Thymus (tissue), 11 donors: ENCODE measurements at regions not wholly inside any gene's neighbourhood (a gene's known extent, or its start where the extent isn't known, plus 50 kb on each side); places are given as distances from the start of the nearest gene placed in this dataset.

Experiments used
- DNase-seq, 9 donors: peaks; one replicate each; pipeline ENCODE4 v3.0.0-alpha.2; 2013; ENCODE audit warnings: low spot score in 9 of 9, low read depth in 6 of 9, missing footprints in 1 of 9
- H3K27ac ChIP-seq, 2 donors: one replicate each; pipeline ENCODE4 v1.5.1; 2013; ENCODE audit warnings: control low read depth in 1 of 2, low read depth in 1 of 2, low read length in 1 of 2, mild to moderate bottlenecking in 1 of 2, moderate library complexity in 1 of 2
- H3K27me3 ChIP-seq, 2 donors: one replicate each; pipeline ENCODE4 v1.5.1; 2013; ENCODE audit warnings: low read length in 1 of 2; ENCODE audit not compliant: control insufficient read depth in 2 of 2, insufficient read depth in 1 of 2
- H3K36me3 ChIP-seq, 2 donors: one replicate each; pipeline ENCODE4 v1.5.1; 2013; ENCODE audit warnings: low read length in 1 of 2, mild to moderate bottlenecking in 1 of 2, moderate library complexity in 1 of 2; ENCODE audit not compliant: control insufficient read depth in 2 of 2, insufficient read depth in 2 of 2
- H3K4me1 ChIP-seq, 2 donors: one replicate each; pipeline ENCODE4 v1.5.1; 2013; ENCODE audit warnings: low read length in 2 of 2; ENCODE audit not compliant: control insufficient read depth in 2 of 2, insufficient read depth in 2 of 2
- H3K4me3 ChIP-seq, 2 donors: one replicate each; pipeline ENCODE4 v1.5.1; 2013; ENCODE audit warnings: low read length in 2 of 2, control low read depth in 1 of 2, mild to moderate bottlenecking in 1 of 2
- H3K9me3 ChIP-seq, 2 donors: one replicate each; pipeline ENCODE4 v1.5.1; 2013; ENCODE audit warnings: low read length in 1 of 2, mild to moderate bottlenecking in 1 of 2; ENCODE audit not compliant: control insufficient read depth in 2 of 2, insufficient read depth in 1 of 2
- WGBS: extraction: QIAGEN DNeasy Blood & Tissue Kit; methylation state at CpG from one replicate; pipeline ENCODE4 v1.1.7; 2013; 5-methylcytosine and 5-hydroxymethylcytosine counted together
- donor health status: healthy.

DNA sequence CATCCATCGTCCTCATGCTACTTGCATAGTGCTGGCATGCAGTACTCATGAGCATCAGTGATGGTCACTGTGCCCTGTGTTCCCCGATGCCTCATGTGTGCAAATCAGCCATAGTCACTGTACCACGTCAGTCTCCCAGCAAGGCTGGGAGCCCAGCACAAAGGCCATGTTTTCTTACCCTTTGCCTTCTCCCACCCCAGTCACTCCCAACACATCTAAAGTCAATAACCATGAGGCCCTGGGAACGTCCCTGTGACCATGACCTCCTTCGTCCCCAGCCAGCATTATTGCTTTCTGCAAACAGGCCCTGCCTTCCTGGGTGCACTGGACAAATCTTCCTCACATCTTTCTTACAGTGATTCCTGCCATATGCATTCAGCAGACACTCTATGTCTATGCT lies 406.1 kb downstream of the ICE1 start:
- no peak for DNase-seq
- Histone ChIP-seq H3K4me1 (no peaks in the 10 kb centered on the region), H3K4me3 (no peak overlapping the region), H3K36me3 (no peaks in the 10 kb centered on the region), H3K9me3 (no peaks in the 10 kb centered on the region), H3K27me3 (no peaks in the 10 kb centered on the region), H3K27ac (no peak overlapping the region)
- 92% methylated on average over 5 of the region's 5 CpGs for WGBS

DNA sequence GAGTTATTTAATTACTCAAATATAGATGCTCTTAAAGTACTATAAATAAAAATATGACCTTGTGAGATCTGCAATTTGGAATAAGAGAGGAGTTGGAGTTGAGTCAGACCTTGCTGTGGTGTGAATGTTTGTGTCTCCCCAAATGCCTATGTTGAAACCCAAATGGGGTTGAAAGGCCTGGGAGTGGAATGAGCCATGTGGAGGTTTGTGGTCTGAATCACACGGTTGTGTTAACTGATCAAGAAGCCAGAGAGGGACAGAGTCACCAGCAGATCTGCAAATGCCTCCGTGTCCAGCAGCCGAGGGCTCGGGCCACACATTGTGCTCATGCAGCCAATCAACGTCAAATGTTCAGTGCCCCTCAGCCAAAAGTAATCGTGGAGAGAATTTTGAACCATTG lies 404.4 kb downstream of the ICE1 start:
- no peak for DNase-seq
- Histone ChIP-seq H3K4me1 (no peaks in the 10 kb centered on the region), H3K4me3 (no peak overlapping the region), H3K36me3 (no peaks in the 10 kb centered on the region), H3K9me3 (no peaks in the 10 kb centered on the region), H3K27ac (no peak overlapping the region), H3K27me3 (no peaks in the 10 kb centered on the region)
- 86% methylated on average over 6 of the region's 6 CpGs for WGBS

DNA sequence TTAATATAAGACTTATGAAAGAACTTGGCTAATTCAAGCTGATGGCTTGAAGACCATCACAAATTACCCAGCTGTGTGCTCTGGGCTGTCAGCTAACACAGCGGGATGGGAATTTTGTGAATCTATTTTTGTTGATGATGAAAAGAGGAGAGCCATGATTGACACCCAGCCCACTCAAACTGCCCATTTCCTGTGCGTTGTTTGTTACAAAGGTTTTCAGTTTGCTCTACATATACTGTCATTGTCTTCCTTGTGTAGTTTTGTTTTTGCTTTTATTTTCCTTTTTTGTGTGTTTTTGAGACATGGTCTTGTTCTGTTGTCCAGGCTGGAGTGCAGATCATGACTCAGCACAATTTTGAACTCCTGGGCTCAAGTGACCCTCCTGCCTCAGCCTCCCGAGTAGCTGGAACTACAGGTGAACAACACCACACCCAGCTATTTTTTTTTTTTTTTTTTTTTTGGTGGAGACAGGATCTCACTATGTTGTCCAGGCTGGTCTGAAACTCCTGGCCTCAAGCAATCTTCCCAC lies 400.3 kb downstream of the ICE1 start:
- H3K27ac ChIP-seq: no peak overlapping the region
- no peaks in the 10 kb centered on the region for H3K27me3 ChIP-seq
- DNase-seq: no peak
- H3K4me3 ChIP-seq: no peak overlapping the region
- WGBS: 90% methylated on average over 3 of the region's 3 CpGs
- no peaks in the 10 kb centered on the region for H3K4me1 ChIP-seq
- no peaks in the 10 kb centered on the region for H3K36me3 ChIP-seq
- H3K9me3 ChIP-seq: no peaks in the 10 kb centered on the region

DNA sequence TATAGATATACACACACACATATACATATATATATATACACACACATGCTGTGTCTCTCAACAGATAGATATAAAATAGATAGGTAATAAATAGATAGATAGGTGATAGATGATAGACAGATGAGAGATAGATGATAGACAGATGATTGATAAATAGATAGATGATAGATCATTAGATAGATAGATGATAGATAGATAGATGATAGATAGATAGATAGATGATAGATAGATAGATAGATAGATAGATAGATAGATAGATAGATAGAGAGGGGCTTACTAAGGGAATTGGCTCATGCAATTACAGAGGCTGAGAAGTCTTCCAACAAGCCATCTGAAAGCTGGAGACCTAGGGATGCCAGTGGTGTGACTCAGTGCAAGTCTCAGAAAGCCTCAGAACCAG lies 394.5 kb downstream of the ICE1 start:
- Histone ChIP-seq H3K4me3 (no peak overlapping the region), H3K9me3 (no peaks in the 10 kb centered on the region), H3K36me3 (no peaks in the 10 kb centered on the region), H3K4me1 (no peaks in the 10 kb centered on the region), H3K27ac (no peak overlapping the region), H3K27me3 (no peaks in the 10 kb centered on the region)
- no peak for DNase-seq

DNA sequence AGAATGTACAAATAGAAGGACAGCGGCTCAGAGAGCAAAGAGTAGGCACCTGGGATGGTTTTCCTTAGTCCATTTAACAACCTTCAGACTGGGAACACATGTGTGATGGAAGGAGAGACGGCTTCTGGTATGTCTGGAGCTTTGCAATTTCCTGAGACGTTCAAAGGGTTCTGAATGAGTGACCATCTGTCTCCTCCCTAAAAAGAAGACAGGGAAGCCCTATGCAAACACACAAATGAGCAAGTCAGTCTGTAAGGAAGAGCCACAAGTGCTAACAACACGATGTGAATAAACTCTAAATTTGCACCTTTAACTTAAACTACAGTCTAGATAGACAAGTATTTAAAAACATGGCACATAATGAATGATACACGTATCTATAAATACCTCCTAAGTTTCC lies 391.0 kb downstream of the ICE1 start:
- Histone ChIP-seq H3K27me3 (no peaks in the 10 kb centered on the region), H3K4me3 (no peak overlapping the region), H3K9me3 (no peaks in the 10 kb centered on the region), H3K27ac (no peak overlapping the region), H3K36me3 (no peaks in the 10 kb centered on the region), H3K4me1 (no peaks in the 10 kb centered on the region)
- no peak for DNase-seq
- 64% methylated on average over 5 of the region's 5 CpGs for WGBS

DNA sequence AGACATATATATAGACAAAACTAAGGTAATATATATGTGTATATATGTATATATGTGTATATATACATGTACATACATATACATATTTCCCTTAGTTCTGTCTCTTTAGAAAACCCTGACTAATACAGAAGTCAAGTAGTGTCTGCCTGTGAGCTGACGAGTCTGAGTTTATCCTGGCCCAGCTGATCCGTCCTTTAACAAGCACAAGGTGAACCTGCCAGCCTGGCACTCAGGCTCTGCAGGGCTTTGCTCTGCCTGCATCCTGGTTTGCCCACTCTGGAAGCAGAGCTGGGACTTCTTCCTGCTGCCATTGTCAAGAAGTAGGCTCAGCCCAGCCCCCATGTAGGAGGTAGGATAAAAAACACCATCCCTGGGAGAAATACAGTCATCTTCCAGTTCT lies 388.0 kb downstream of the ICE1 start:
- H3K9me3 ChIP-seq: no peaks in the 10 kb centered on the region
- no peak overlapping the region for H3K27ac ChIP-seq
- no peak overlapping the region for H3K4me3 ChIP-seq
- no peak for DNase-seq
- no peaks in the 10 kb centered on the region for H3K27me3 ChIP-seq
- H3K36me3 ChIP-seq: no peaks in the 10 kb centered on the region
- 62% methylated on average over 2 of the region's 2 CpGs for WGBS
- H3K4me1 ChIP-seq: no peaks in the 10 kb centered on the region

DNA sequence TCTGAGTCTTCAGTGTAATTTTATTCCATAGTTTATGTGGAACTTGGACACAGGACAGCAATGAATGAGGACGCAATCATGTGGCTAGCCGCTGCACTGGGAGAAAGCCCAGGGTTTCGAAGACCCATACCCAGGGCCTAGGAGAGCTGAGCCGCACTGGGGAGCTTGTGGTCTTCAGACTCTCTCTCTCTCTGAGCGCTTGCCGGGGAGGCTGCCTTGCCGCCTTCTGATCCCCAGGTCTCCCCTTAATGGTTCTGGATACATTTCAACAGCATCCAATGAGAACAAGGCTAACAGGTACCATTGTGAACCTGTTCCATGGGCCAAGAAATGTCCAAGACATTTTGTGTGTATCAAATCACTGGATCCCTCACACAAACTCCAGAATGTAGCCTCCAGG lies 383.4 kb downstream of the ICE1 start:
- H3K4me3 ChIP-seq: no peak overlapping the region
- no peak overlapping the region for H3K27ac ChIP-seq
- WGBS: 97% methylated on average over 7 of the region's 7 CpGs
- H3K4me1 ChIP-seq: no peaks in the 10 kb centered on the region
- H3K9me3 ChIP-seq: no peaks in the 10 kb centered on the region
- H3K27me3 ChIP-seq: no peaks in the 10 kb centered on the region
- no peaks in the 10 kb centered on the region for H3K36me3 ChIP-seq
- DNase-seq: no peak

DNA sequence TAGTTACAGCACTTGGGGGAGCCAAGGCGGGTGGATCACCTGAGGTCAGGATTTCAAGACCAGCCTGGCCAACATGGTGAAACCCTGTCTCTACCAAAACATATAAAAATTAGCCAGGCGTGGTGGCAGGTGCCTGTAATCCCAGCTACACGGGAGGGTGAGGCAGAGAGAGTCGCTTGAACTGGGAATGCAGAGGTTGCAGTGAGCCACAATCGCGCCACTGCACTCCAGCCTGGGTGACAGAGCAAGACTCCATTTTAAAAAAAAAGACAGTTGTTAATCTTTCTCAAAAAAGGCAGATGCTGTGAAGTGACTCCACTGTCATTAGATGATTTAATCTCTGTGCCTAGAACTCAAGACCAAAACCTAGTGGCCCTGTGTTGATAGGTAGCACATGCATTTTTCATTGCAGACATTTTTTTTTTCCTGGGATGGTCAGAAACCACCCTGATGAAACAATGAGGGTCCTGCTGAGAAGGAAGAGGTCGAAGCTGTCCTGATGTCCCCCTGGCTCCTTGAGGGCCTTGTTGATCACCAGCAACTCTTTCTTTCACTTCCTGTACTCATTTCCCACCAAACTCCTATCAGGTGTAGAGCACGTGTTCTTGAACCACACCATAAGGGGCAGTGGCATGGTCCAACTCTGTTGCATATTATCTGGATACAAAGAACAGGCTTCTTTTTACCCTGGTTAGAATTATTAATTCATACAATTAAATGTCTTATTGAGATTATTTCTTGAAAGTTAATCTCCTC lies 382.2 kb downstream of the ICE1 start:
- no peaks in the 10 kb centered on the region for H3K4me1 ChIP-seq
- 87% methylated on average over 8 of the region's 8 CpGs for WGBS
- H3K9me3 ChIP-seq: no peaks in the 10 kb centered on the region
- no peak overlapping the region for H3K27ac ChIP-seq
- no peaks in the 10 kb centered on the region for H3K36me3 ChIP-seq
- no peak overlapping the region for H3K4me3 ChIP-seq
- no peak for DNase-seq
- no peaks in the 10 kb centered on the region for H3K27me3 ChIP-seq

DNA sequence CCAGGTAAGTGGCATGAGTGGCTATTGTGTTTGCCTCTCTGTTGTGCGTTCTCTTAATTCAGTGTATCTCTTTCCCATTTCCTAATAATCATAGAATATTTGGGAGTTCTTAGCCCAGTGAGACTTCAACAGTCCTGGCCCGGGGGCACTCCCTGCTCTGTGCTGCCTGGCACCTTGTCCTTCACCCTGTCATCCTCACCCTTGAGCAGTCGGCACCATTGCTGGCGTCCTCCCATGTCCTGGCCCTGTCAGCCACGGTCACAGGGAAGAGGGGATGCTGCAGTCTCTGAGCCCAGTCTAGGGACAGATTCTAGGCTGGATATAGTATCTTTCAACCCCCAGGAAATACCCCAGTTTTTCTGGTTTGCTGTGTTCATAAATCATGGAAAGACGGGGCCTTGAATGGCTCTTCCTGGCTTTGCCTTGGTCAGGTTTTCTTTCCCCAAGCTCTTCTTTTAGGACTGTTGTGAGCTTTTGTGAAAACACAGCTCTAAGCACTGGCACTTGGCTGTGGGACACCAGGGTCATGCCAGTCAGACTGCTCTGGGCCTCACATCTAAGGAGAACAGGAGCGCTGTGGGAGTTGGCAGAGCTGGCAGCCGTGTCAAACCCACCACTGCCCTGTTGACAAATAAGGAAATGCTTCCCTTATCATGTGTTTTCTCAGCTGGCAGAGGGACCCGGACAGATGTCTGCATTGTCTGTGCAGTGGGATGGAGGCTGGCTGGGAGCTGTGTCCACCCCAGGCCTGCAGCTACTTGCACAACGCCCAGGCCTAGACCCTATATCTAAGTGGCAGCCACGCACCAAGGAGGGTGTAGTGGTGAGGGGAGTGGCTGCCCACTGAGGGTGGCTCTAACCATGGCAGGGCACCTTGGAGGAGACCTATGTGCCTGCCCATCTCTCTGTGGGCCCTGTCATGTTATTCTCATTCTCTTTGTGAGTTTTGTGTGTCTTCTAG lies 378.6 kb downstream of the ICE1 start:
- H3K4me1 ChIP-seq: no peaks in the 10 kb centered on the region
- 71% methylated on average over 11 of the region's 11 CpGs for WGBS
- H3K4me3 ChIP-seq: no peak overlapping the region
- no peak overlapping the region for H3K27ac ChIP-seq
- H3K9me3 ChIP-seq: no peaks in the 10 kb centered on the region
- H3K36me3 ChIP-seq: no peaks in the 10 kb centered on the region
- DNase-seq: no peak
- H3K27me3 ChIP-seq: no peaks in the 10 kb centered on the region
